Suprapubic skin (tissue), 4 donors: ENCODE measurements at regions not wholly inside any gene's neighbourhood (a gene's known extent, or its start where the extent isn't known, plus 50 kb on each side); places are given as distances from the start of the nearest gene placed in this dataset.

ENCODE experiments used
- DNase-seq, 2 donors: peaks; one replicate each; pipeline ENCODE4 v3.0.0-alpha.2; 2019; ENCODE audit warnings: low spot score in 2 of 2
- H3K27ac ChIP-seq: fragments of 200-600 bp; sonication (generic); one replicate; pipeline ENCODE4 v1.5.1; 2019
- H3K27me3 ChIP-seq: fragments of 200-600 bp; sonication (generic); one replicate; pipeline ENCODE4 v1.5.1; 2019
- H3K36me3 ChIP-seq: fragments of 200-600 bp; sonication (generic); one replicate; pipeline ENCODE4 v1.5.1; 2019
- H3K4me1 ChIP-seq: fragments of 200-600 bp; sonication (generic); one replicate; pipeline ENCODE4 v1.5.1; 2019
- H3K4me3 ChIP-seq: fragments of 200-600 bp; sonication (generic); one replicate; pipeline ENCODE4 v1.5.1; 2019; ENCODE audit warnings: mild to moderate bottlenecking
- H3K9me3 ChIP-seq: fragments of 200-600 bp; sonication (generic); one replicate; pipeline ENCODE4 v1.5.1; 2019
- CTCF ChIP-seq, 2 donors: fragments of 200-600 bp in 1 of 2; fragments of 450-650 bp in 1 of 2; sonication (generic) in 1 of 2; IDR thresholded peaks; one replicate each; pipeline ENCODE4 v1.5.1; 2016 to 2019; ENCODE audit warnings: antibody characterized with exemption in 2 of 2, mild to moderate bottlenecking in 1 of 2, moderate library complexity in 1 of 2
- EP300 ChIP-seq: sonication (generic); formaldehyde crosslinking; IDR thresholded peaks from one replicate; pipeline ENCODE4 v1.6.1; 2017; ENCODE audit warnings: antibody characterized with exemption
- POLR2A ChIP-seq, 2 donors: fragments of 450-650 bp; IDR thresholded peaks; one replicate each; pipeline ENCODE4 v1.6.1; 2017; ENCODE audit warnings: antibody characterized with exemption in 2 of 2, mild to moderate bottlenecking in 2 of 2, moderate library complexity in 2 of 2
- POLR2AphosphoS5 ChIP-seq, 3 donors: sonication (generic); formaldehyde crosslinking; IDR thresholded peaks; one replicate each; pipeline ENCODE4 v1.6.1; 2017; ENCODE audit warnings: antibody characterized with exemption in 3 of 3
- WGBS: methylation state at CpG from one replicate; pipeline ENCODE4 v1.1.5; 2018; 5-methylcytosine and 5-hydroxymethylcytosine counted together

DNA sequence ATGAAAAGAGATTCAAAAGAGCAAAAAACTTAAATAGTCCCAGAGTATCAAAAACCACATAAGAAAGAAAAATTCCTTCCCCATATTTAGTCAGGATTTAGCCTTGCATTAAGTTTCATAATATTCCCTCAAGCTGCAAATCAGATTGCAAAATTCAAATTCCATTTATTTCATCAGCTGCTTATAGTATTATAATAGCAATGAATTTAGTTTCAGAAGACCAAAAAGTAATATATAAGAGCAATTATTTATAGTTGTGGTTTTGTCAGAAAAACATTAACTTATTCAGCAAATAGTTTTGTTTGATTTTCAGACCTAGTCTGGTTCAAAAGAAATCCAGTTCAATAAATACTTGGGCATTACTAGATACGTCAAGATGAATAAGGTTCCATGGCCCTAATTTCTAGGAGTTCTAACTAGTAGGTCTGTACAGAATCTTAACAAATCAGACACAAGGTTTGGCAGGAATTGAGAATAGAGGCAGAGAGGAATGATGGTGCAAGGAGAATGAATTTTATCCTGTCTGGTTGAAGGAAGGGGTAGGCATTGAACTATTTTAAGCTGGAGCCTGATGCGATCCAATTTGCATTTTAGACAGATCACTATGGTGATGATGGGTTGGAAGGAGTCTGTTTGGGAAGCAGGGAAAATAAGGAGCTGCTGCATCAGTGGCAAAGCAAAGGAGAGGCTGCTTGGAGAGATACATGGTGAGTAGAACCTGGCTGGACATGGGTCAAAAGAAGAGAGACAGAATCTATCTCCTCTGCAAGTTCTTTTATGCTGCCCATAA, 163.9 kb upstream of the STXBP5 start:
- no peaks in the 10 kb centered on the region for H3K27me3 ChIP-seq
- no peak overlapping the region for H3K4me3 ChIP-seq
- H3K4me1 ChIP-seq: no peaks in the 10 kb centered on the region
- TF ChIP-seq POLR2A (IDR thresholded peaks at IDR 0.05) (no peak), POLR2AphosphoS5 (IDR thresholded peaks at IDR 0.05) (no peak), EP300 (no peak), CTCF (IDR thresholded peaks at IDR 0.05) (no peak)
- H3K27ac ChIP-seq: no peak overlapping the region
- H3K9me3 ChIP-seq: no peaks in the 10 kb centered on the region
- 72% methylated on average over 2 of the region's 2 CpGs for WGBS
- no peaks in the 10 kb centered on the region for H3K36me3 ChIP-seq
- DNase-seq: no peak

DNA sequence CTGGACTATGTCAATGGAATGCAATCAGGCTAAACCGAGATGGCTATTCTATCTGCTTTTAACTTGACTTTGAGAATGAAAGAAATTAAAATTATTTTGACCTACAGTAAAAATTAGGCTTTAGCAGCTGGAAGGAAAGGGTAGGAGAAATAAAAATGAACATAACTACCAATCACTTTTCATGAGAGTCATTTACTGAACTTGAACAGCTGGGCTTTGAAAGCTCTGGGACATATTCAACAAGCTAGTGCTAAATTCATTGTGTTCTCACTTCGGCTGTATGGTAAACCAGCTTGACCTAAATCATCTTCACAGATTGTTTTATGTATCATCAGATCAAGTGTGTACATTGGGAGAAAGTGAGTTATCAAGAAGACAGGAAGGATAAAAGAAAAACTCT, 161.5 kb upstream of the STXBP5 start:
- H3K9me3 ChIP-seq: no peaks in the 10 kb centered on the region
- H3K4me1 ChIP-seq: no peaks in the 10 kb centered on the region
- H3K36me3 ChIP-seq: no peaks in the 10 kb centered on the region
- H3K27ac ChIP-seq: no peak overlapping the region
- no peak for DNase-seq
- 64% methylated on average over 2 of the region's 2 CpGs for WGBS
- no peak overlapping the region for H3K4me3 ChIP-seq
- TF ChIP-seq EP300 (no peak), POLR2AphosphoS5 (IDR thresholded peaks at IDR 0.05) (no peak), CTCF (IDR thresholded peaks at IDR 0.05) (no peak), POLR2A (IDR thresholded peaks at IDR 0.05) (no peak)
- H3K27me3 ChIP-seq: no peaks in the 10 kb centered on the region

- H3K36me3 ChIP-seq: no peaks in the 10 kb centered on the region
- H3K4me3 ChIP-seq: no peak overlapping the region
- 85% methylated on average over 5 of the region's 5 CpGs for WGBS
- H3K4me1 ChIP-seq: no peaks in the 10 kb centered on the region
- H3K27ac ChIP-seq: no peak overlapping the region
- no peak for DNase-seq
- TF ChIP-seq POLR2AphosphoS5 (IDR thresholded peaks at IDR 0.05) (no peak), CTCF (IDR thresholded peaks at IDR 0.05) (no peak), POLR2A (IDR thresholded peaks at IDR 0.05) (no peak), EP300 (no peak)
- H3K27me3 ChIP-seq: no peaks in the 10 kb centered on the region
- no peaks in the 10 kb centered on the region for H3K9me3 ChIP-seq
Measured at GRCh38 chr6:147043994-147044477, 160.2 kb upstream of the STXBP5 start.

DNA sequence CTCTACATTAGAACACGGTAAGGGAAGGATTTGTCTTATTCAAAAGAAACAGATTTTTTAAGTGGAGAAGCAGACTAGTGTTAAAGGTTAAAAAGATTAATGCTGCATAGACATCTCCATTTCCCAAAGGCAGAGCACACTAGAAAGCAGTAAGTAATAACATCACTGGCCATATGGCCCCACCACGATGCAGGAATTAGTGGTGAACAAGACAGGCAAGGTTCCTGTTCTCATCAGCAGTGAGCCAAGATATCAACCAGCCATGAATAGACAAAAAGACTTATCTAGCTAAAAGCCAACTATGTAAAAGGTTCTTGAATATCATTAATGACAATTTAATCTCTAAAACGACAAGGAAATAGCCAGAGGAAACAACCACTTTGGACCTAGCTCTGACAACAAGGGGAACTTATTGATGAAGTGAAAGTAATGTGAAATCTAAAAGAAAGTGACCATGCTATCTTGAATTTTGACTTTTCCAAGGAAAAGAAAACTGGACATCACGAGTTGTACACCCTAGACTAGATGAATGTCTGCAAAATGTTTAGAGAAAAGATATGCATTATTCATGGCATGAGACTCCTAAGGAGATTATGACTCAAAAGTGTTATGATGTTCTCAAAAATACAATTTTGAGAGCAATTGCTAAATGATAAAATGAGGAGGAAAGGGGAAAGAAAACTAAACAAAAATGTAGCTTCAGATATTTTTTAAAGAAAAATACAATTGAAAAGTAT, 157.9 kb upstream of the STXBP5 start:
- 52% methylated on average over 4 of the region's 4 CpGs for WGBS
- DNase-seq: no peak
- no peaks in the 10 kb centered on the region for H3K4me1 ChIP-seq
- TF ChIP-seq POLR2AphosphoS5 (IDR thresholded peaks at IDR 0.05) (no peak), CTCF (IDR thresholded peaks at IDR 0.05) (no peak), EP300 (no peak), POLR2A (IDR thresholded peaks at IDR 0.05) (no peak)
- no peaks in the 10 kb centered on the region for H3K27me3 ChIP-seq
- H3K27ac ChIP-seq: no peak overlapping the region
- no peak overlapping the region for H3K4me3 ChIP-seq
- H3K36me3 ChIP-seq: no peaks in the 10 kb centered on the region
- H3K9me3 ChIP-seq: no peaks in the 10 kb centered on the region

DNA sequence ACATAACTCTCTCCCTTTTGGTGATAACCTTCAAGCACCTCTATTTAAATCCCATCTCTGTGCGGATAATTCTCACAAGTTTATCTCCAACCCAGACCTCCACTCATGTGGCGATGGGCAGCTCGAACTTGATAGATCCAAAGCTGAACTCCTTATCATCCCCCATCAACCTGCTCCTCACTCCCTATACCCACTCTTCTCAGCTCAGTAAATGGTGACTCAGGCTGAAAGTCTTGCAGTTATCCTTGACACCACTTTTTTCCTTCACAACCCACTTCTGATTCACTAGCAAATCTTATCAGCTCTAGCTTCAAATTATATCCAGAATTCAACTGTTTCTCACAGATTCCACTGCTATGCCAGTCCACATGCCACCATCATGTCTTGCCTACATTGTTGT, 155.3 kb upstream of the STXBP5 start:
- no peak for DNase-seq
- H3K4me3 ChIP-seq: no peak overlapping the region
- H3K4me1 ChIP-seq: no peaks in the 10 kb centered on the region
- H3K9me3 ChIP-seq: no peaks in the 10 kb centered on the region
- 97% methylated on average over 3 of the region's 3 CpGs for WGBS
- H3K27ac ChIP-seq: no peak overlapping the region
- no peaks in the 10 kb centered on the region for H3K36me3 ChIP-seq
- no peak for TF ChIP-seq POLR2A (IDR thresholded peaks at IDR 0.05)
- no peak for TF ChIP-seq EP300
- no peak for TF ChIP-seq POLR2AphosphoS5 (IDR thresholded peaks at IDR 0.05)
- TF ChIP-seq CTCF (IDR thresholded peaks at IDR 0.05): no peak
- H3K27me3 ChIP-seq: no peaks in the 10 kb centered on the region
